Caco-2 (cell line): ENCODE measurements at regions not wholly inside any gene's neighbourhood (a gene's known extent, or its start where the extent isn't known, plus 50 kb on each side); places are given as distances from the start of the nearest gene placed in this dataset.

ENCODE experiments used
- BruUV-seq: library from RNA; stranded (reverse); fragments of 400-500 nt; replicated peaks from 2 replicates; lab custom pipeline; 2021; lab: Mats Ljungman, UMichigan
- CTCF ChIA-PET: fragments of 300-600 bp; sonication (Branson Sonifier 250); formaldehyde crosslinking; loops from one replicate; lab custom pipeline; 2022; ENCODE audit warnings: antibody characterized with exemption; lab: Charles Lee
- POLR2A ChIA-PET: fragments of 300-600 bp; sonication (Branson Sonifier 250); formaldehyde crosslinking; loops from one replicate; lab custom pipeline; 2022; ENCODE audit warnings: antibody characterized with exemption; lab: Charles Lee
- DNase-seq, 2 experiments: peaks; one replicate each; pipeline versions ENCODE4 v3.0.0 to v3.0.0-alpha.2; 2020 to 2022
- H3K27me3 ChIP-seq: replicated peaks from 2 replicates; pipeline ENCODE4 v1.6.0; 2011; ENCODE audit warnings: low read length; ENCODE audit not compliant: control insufficient read depth, insufficient read depth
- H3K36me3 ChIP-seq: 2 replicates; pipeline ENCODE4 v1.5.1; 2011; ENCODE audit warnings: low read length; ENCODE audit not compliant: control insufficient read depth, insufficient read depth
- H3K4me1 ChIP-seq: fragments of 250-450 bp; sonication (Bioruptor Pico); 2 replicates; pipeline ENCODE4 v1.5.1; 2020; ENCODE audit warnings: mild to moderate bottlenecking
- H3K4me3 ChIP-seq: 2 replicates; pipeline ENCODE4 v1.5.1; 2011; ENCODE audit warnings: low read depth, mild to moderate bottlenecking, control low read depth, low read length
- H3K9me3 ChIP-seq: fragments of 250-450 bp; sonication (Bioruptor Pico); 2 replicates; pipeline ENCODE4 v1.5.1; 2020; ENCODE audit warnings: mild to moderate bottlenecking, moderate library complexity
- H3K27ac Mint-ChIP-seq: one replicate; pipeline ENCODE4 v1.8.0; 2022; ENCODE audit warnings: mixed read lengths; ENCODE audit not compliant: unreplicated experiment
- H3K27me3 Mint-ChIP-seq: one replicate; pipeline ENCODE4 v1.8.0; 2022; ENCODE audit warnings: mixed read lengths; ENCODE audit not compliant: insufficient read depth, unreplicated experiment
- H3K36me3 Mint-ChIP-seq: one replicate; pipeline ENCODE4 v1.8.0; 2022; ENCODE audit warnings: mild to moderate bottlenecking, mixed read lengths; ENCODE audit not compliant: insufficient read depth, unreplicated experiment
- H3K4me1 Mint-ChIP-seq: one replicate; pipeline ENCODE4 v1.8.0; 2022; ENCODE audit warnings: low read depth, mixed read lengths; ENCODE audit not compliant: unreplicated experiment
- H3K4me3 Mint-ChIP-seq: one replicate; pipeline ENCODE4 v1.8.0; 2022; ENCODE audit warnings: mild to moderate bottlenecking, moderate library complexity, mixed read lengths; ENCODE audit not compliant: unreplicated experiment
- H3K9me3 Mint-ChIP-seq: one replicate; pipeline ENCODE4 v1.8.0; 2022; ENCODE audit warnings: mixed read lengths; ENCODE audit not compliant: unreplicated experiment
- CTCF ChIP-seq, 2 experiments: fragments of 200-600 bp in 1 of 2; IDR thresholded peaks; 1 replicate in 1 of 2; 2 replicates in 1 of 2; pipeline versions ENCODE4 v1.5.1 to v1.8.0; 2011 to 2022; ENCODE audit warnings: antibody characterized with exemption in 1 of 2, control low read depth in 1 of 2, inconsistent platforms in 1 of 2, low read depth in 1 of 2, low read length in 1 of 2, mild to moderate bottlenecking in 1 of 2, moderate library complexity in 1 of 2; ENCODE audit not compliant: insufficient read depth in 1 of 2, severe bottlenecking in 1 of 2, unreplicated experiment in 1 of 2
- intact Hi-C: fragments of 100-400 bp; cut with micrococcal nuclease; formaldehyde crosslinking; loops from one replicate; pipeline ENCODE4 v1.10.0; 2022; ENCODE audit not compliant: unreplicated experiment

- no peaks in the 10 kb centered on the region for H3K9me3 Mint-ChIP-seq
These were observed 95.6 kb downstream of the CD200R1L start for GRCh38 chr3:112751061-112751460.

GRCh38 chr3:112747624-112748023, 99.0 kb downstream of the CD200R1L start:
- no peak overlapping the region for H3K4me3 Mint-ChIP-seq
- peaks cover 19% of the 10 kb centered on the region for H3K4me1 Mint-ChIP-seq
- H3K36me3 ChIP-seq: no peaks in the 10 kb centered on the region
- no peaks in the 10 kb centered on the region for H3K27me3 ChIP-seq
- no peaks in the 10 kb centered on the region for H3K9me3 Mint-ChIP-seq
- no peak overlapping the region for H3K27ac Mint-ChIP-seq
- intact Hi-C loops: no loop called here
- H3K27me3 Mint-ChIP-seq: no peaks in the 10 kb centered on the region
- peaks cover 14% of the 10 kb centered on the region; the same call in 1 of the 2 replicates for H3K4me1 ChIP-seq
- CTCF ChIA-PET: interaction anchor here (1.4 kb wide), 1 partner anchor 13 kb away, joined by 4 read pairs; no protein-coding TSS in a partner anchor
- POLR2A ChIA-PET: no interaction called here
- H3K36me3 Mint-ChIP-seq: no peaks in the 10 kb centered on the region
- TF ChIP-seq CTCF (IDR thresholded peaks at IDR 0.05; ENCODE audit: insufficient read depth in 1 of 2, low read depth in 1 of 2, low read length in 1 of 2, severe bottlenecking in 1 of 2, unreplicated experiment in 1 of 2): no peak
- H3K4me3 ChIP-seq: no peak overlapping the region
- BruUV-seq: no TSS peak
- no peak for DNase-seq
- H3K9me3 ChIP-seq: no peaks in the 10 kb centered on the region

More at GRCh38 chr3:112751061-112751460, 95.6 kb downstream of the CD200R1L start:
- intact Hi-C loops: no loop called here
- no peak for TF ChIP-seq CTCF (IDR thresholded peaks at IDR 0.05; ENCODE audit: insufficient read depth in 1 of 2, low read depth in 1 of 2, low read length in 1 of 2, severe bottlenecking in 1 of 2, unreplicated experiment in 1 of 2)
- ChIA-PET POLR2A (no interaction called here), CTCF (interaction anchor here (1.5 kb wide), 1 partner anchor 16 kb away, joined by 5 read pairs; no protein-coding TSS in a partner anchor)
- Mint-ChIP-seq H3K4me3 (no peak overlapping the region), H3K36me3 (no peaks in the 10 kb centered on the region), H3K27ac (no peak overlapping the region), H3K27me3 (no peaks in the 10 kb centered on the region), H3K4me1 (peaks cover 19% of the 10 kb centered on the region)
- Histone ChIP-seq H3K4me1 (peaks cover 19% of the 10 kb centered on the region; the same call in 1 of the 2 replicates), H3K27me3 (no peaks in the 10 kb centered on the region), H3K9me3 (no peaks in the 10 kb centered on the region), H3K36me3 (no peaks in the 10 kb centered on the region), H3K4me3 (no peak overlapping the region)
- no TSS peak for BruUV-seq
- DNase-seq: no peak

- no peaks in the 10 kb centered on the region for H3K9me3 ChIP-seq
- Mint-ChIP-seq H3K9me3 (no peaks in the 10 kb centered on the region), H3K4me3 (no peak overlapping the region), H3K27ac (no peak overlapping the region), H3K4me1 (peaks cover 16% of the 10 kb centered on the region), H3K27me3 (no peaks in the 10 kb centered on the region), H3K36me3 (no peaks in the 10 kb centered on the region)
- ChIA-PET POLR2A (no interaction called here), CTCF (interaction anchor here (1.4 kb wide), 1 partner anchor 12 kb away, joined by 4 read pairs; no protein-coding TSS in a partner anchor)
- no TSS peak for BruUV-seq
- intact Hi-C loops: no loop called here
- peaks cover 8% of the 10 kb centered on the region; the same call in 1 of the 2 replicates for H3K4me1 ChIP-seq
- H3K4me3 ChIP-seq: no peak overlapping the region
- no peak for TF ChIP-seq CTCF (IDR thresholded peaks at IDR 0.05; ENCODE audit: insufficient read depth in 1 of 2, low read depth in 1 of 2, low read length in 1 of 2, severe bottlenecking in 1 of 2, unreplicated experiment in 1 of 2)
- H3K36me3 ChIP-seq: no peaks in the 10 kb centered on the region
- DNase-seq: no peak
- H3K27me3 ChIP-seq: no peaks in the 10 kb centered on the region
These were observed 99.9 kb downstream of the CD200R1L start for GRCh38 chr3:112746675-112747280.
